NCI-H510A (cell line): ENCODE measurements at regions not wholly inside any gene's neighbourhood (a gene's known extent, or its start where the extent isn't known, plus 50 kb on each side); places are given as distances from the start of the nearest gene placed in this dataset.
"Not testable (repeated sequence)": the region's sequence is repeated elsewhere in the genome, so short reads cannot be mapped to it uniquely, and the experiment has no call there.

Experiments used
- DNase-seq: peaks from one replicate; lab custom pipeline; 2025; lab: John Stamatoyannopoulos, UW

DNA sequence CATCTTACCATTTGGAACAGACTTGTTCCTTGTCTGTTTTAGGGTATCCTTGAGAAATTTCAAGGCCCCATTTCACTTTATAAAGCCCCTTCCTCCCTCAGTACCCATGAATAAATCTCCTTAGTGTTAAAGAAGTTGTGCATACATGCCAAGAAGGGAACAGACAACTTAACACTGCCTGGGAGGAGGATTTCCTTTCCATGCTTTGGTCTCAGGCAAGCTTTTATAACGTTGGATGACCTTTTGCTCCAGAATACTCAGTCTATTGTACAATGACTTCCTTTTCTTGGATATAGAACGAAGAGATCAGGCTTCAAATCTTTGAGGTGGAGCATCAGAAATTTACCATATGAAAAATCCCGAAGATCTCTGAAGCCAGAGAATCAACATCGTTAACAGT is 551.4 kb downstream of the PRKD1 start:
- DNase-seq, result no peak

DNA sequence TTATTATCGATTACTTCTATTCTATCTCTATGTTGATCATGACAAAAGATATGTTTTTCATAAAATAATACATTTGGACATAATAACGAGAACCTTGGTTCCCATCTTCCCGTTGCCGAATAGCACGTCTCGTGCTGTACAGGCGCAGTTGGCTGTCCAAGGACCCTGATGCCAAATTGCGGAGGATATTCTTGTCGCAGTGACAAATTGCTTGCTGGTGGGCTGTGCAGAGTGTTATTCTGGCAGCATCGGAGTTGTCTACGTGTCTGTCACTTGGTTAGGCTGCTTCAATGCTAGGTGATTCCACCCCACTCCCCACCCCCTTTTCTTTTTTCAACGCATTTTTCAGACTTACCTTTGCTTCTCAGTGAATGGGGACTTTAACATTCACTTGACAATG is 546.8 kb downstream of the PRKD1 start:
- no peak for DNase-seq

DNA sequence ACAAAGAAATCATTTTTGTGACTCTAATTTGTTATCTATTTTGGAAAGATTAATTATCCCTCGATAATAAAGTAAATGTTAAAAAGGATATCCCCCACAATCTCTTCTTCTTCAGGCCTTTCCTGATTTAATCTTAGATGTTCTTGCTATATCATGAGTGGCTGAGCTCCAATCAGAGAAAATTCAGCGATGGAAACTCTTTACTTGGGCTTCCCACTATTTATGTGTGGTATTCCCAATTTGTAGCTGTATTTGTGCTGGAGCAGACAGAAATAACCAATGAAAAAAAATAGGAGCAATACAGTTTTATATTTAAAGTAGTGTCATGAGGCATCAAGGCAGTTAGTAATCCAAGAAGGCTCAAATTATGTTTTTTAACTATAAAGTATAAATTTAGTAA is 539.1 kb downstream of the PRKD1 start:
- DNase-seq, result no peak

DNA sequence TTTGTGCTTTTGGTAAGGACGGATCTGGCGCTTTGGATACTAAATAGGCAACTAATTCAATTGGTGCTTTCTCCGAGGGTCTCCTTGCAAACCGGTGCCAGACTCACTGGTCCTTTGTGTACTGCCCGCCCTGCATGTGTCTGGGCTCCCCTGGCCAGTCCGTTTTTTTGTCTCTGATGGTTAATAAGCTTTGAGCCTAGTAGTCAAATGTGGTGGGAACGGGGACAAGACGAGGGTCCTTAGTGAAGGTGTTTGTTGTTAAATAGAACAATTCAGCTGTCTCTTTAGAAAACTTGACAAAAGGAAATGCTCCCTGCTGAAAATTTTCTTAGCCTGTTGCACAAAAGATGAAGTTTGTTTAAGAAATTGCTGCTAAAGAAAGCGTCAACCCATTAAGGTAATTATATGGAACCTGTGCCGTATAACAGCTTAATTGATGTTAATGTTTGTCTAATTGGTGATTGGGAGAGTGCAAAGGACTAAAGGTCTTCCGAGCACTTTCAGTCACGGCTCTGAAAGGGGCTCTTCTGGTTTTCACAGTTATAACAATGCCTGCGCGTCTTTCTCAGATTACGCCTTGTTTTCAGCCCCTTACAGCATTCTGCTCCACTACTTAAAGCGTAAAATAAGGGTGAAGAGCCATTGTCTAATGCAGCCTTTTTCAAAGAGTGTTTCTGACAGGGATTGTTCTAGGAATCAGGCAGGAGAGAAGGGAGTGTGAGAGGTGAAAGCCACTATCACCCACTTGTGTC is 537.4 kb downstream of the PRKD1 start:
- no peak for DNase-seq

DNA sequence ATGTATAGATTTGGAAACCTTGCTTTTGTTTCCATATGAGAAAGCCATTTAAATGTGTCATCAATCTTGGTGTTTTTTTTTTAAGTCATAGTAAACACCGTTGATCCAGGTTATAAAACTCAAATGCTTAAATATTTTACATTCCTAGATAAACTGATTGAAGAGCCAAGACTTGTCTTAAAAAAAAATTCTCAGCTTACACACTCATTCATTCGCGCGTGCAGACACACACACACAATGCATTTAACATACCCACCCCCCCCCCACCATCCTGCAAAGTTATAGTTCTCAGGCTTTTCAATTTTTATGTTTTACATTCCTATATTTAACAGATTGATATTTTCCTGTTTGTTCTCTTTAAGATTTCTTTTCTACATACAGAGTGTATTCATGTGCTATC is 536.4 kb downstream of the PRKD1 start:
- no peak for DNase-seq

DNA sequence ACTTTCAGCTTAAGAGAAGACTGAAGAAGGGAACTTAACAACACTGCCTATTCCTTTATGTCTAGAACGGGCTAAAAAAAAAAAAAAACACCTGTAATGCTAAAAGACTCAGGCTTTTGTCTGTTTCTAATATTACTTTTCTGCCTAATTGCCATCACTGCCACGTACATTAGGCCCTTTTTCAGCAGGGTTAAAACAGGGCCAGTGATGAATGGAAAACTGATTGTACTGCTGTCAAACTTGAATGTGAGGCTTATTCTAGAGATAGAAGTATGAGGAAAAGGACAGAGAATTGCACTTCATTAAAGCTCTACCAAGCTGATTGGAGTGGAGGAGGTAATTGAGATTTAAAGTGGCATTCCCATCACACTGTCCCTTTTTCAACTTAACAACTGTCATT is 535.8 kb downstream of the PRKD1 start:
- DNase-seq, result no peak

DNA sequence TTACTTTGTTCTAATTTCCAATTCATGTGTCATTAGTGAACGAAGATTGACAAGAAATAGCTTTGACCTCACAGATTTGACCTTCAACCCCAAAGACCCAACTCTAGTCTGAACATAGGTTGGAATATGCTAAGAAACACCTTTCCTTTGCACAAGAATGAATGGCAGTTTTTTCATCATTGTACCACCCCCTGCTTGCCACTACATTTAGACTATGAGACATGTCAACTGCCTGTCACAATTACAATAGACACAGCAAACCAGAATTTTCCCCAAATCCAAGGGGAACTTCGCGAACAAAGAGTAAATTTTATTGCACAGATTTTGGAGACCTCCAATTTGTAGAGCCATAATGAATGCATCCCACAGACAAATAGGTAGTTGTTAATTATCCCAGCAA is 535.4 kb downstream of the PRKD1 start:
- no peak for DNase-seq

DNA sequence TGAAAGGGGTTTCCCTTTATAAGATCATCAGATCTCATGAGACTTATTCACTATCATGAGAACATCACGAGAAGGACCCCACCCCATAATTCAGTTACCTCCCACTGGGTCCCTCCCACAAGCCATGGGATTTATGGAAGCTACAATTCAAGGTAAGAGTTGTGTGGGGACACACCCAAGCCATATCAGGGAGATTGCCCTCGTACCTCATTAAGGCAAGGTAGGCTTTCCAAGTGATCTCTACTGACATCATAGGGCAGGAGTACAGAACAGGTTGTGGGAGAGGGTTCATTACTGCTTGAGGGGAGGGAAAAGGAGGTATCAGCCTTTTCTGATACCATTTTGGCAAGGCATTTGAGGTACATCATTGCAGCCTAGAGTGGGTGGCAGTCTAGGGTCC is 524.6 kb downstream of the PRKD1 start:
- DNase-seq, result no peak

DNA sequence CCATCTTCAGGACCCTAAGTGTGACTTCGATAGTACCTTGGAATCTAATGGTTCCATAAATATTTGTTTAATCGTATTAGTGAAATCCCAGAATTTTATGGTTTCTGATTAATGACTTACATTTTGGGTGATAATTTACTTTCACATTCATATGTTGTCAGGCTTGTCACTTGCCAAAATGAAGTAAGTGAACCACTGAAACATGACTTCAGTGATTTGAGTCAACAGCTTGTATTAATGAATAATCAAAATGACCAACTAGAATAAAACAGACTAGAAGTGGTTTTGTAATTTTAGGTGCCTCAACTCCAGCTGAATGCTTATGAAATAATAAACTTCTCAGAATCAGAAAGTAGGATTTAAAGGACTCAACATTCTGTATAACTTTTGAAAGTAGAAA is 517.1 kb downstream of the PRKD1 start:
- DNase-seq, result no peak

DNA sequence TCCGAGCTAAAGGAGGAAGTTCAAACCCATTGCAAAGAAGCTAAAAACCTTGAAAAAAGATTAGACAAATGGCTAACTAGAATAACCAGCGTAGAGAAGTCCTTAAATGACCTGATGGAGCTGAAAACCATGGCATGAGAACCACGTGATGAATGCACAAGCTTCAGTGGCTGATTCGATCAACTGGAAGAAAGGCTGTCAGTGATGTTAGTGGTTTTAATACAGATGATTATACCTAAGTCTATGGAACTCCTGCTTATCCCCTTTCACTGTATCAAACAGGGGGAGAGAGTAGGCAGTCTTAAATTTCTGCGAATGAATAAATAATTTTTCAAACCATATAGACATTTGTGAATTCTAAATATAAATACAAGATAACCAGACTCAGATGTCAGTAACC is 512.7 kb downstream of the PRKD1 start:
- not testable (repeated sequence) for DNase-seq

DNA sequence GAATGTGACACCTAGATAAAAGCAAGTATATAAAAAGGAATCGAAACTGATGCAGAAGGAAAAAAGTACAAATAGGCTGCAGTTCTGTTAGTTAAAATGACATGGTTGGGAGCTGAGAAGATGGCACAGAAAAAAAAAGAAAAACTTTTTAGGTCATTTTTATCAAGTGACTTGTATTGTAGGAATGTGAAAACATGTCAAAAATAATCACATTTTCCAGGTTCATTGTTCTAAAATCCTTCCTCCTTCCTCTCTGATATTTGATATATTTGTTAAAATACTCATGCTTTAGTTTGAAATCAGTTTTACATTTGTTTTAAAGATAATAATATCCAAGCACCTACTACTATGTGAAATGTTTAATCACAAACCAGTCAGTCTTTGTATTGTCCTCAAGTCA is 507.9 kb downstream of the PRKD1 start:
- DNase-seq, result no peak

DNA sequence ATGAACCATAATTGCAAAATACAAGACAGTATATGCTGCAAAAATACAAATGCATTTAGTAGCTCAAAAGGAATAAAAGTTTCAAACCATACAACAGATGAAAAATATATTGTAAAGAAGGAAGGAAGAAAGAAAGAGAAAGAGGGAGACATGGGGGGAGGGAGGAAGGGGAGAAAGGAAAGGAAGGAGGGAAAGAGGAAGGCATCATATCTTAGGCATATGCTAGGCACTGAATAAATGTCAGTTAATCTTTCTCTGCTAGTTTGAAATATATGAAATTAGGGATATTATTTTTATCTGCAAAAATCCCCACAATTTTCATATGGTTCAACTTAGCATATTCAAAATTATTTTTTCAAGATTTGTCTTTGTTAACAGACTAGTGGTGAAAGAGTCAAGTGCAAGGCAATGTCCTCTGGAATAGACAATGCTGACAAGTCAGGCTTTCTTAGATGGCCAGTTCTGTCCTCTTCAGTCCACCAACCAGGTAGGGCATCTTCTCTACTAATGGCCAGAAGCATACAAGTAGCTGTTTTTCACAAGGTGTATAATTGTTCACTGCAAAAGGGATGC is 506.4 kb downstream of the PRKD1 start:
- DNase-seq, result no peak

DNA sequence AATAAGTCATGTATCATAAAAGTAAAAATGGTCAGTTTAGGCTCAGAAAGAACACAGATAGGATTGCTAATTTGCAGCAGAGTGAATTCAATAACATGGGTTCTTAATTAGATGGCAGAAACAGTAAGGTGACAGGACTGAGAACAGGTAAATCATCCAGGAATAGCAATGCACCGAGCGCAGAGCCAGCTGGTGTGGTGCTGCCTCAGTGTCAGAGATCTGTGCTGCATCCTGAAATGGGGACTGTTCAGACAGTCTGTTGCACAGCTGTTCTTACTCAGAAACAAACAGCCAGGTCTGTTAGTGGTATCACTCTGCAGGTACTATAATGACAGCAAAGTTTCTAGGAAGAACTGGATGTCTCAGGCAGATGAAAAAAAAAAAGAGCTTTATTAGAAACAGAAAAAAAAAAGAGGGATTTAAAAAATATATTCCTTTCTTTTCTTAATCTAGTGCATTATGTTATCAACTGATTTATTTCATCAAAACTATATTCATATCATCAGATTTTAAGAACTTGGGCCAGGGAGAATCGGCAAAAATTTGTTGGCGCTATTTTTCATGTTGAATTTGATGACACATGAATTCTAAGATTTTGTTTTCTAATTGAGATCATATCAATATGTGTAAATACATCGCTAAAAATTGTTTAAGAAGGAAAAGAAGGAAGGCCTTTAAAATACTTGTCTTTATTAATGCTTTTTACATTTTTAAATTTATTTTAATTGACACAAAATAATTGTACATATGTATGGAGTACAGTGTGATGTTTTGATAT is 501.8 kb downstream of the PRKD1 start:
- DNase-seq, result no peak

DNA sequence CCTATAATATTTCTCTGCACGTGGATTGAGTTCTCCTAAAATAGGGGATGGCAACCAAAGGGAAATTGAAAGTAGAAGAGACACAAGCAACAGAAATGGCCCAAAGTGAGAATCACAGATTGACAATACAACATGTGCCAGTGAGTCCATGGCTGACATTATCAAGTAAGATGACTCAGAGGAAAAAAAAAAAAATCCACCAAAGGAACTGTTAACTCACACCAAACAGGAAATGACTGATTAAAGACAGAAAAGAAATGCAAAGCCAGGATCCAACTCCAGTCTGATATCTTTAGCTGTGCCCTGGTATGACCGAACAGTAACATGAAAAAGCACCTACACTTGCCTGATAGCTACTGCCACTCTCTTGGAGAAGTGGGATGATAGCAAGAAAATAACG is 485.0 kb downstream of the PRKD1 start:
- no peak for DNase-seq

DNA sequence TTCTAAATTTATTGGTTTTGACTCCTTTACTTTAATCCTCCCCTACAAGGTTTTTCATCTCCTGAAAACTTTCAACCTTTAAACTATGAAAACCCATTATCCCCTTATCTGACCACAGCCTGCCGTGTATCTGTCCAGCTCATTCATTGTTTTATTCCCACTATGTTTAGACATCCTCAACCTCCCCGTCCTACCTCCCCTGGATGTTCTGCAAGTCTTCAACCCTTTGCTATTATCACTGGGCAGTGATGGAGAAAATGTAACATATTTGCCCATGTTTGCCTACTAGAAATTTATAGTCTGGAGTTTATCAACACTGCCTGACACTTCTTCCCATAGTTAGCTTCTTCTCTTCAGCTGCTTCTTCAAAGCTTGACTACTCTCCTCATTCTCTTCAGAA is 483.4 kb downstream of the PRKD1 start:
- DNase-seq, result no peak

DNA sequence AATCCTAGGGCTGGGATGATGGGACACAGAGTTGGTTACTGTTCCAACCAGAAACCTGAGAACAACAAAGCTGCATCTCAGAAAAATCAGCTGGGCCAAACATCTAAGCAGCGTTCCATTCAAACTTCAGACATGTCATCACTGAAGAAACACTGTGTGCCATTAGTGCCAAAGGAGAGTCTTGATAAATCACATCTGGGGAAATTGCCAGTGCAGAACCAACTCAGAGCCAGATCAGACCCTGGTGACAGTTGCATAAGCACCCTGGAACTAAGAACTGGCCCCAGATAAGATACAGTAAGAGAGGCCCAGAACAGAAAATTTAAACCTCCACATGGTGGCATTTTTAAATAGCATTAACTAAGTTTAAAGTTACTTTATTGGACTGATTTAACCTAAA is 482.8 kb downstream of the PRKD1 start:
- DNase-seq, result no peak

DNA sequence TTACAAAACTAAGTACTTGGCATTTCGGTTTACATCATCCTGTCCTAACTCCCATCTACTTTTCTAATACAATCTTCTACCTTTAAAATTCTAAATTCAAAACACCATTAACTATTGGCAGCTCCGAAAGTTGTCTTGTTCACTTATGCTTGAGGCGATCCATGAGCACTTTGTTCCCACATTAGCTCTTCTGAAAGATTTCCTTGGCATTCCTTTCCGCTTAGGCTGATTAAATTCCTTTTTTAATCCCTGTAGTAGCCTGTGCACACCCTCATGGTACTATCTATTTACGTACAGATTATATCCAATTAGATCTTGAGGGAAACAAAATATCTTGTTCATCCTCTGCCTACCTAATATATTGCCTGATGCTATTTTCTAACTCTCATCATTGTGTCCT is 480.7 kb downstream of the PRKD1 start:
- no peak for DNase-seq

DNA sequence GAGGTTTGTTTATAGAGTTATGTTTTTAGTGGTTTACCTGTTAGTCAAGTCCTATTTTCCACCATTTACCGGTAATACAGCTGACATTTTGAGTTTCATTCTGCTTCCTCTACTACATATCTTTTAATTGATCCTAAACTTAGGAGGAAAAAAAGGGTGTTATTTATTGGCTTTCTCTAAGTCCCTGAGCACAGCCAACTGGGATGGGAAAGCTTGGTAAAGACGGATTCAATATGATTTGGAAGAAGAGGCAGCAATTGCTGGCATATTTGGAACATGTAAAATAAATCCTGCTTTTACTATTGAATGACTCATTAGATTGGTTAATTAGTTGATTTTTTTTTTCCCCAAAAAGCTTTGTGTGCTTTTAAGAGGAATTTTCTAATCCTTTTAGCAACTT is 475.7 kb downstream of the PRKD1 start:
- DNase-seq, result no peak

DNA sequence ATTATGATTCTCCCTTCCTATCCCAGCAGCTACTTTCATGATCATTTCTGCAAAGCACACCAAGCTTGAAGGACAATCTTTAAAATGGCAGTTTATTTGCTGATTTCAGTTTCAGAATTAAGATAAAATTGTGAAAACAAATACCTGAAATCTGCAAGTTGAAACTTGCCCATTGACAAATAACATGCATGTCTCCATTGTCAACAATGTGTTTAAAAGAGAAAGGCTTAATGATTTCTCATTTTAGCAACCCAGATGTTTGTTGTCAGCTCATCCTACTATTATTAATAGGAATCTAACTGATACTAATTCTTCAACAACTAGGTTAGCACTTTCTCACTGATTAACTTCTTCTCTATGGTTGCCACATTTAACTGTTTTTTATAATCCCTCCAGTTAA is 474.6 kb downstream of the PRKD1 start:
- DNase-seq, result no peak

DNA sequence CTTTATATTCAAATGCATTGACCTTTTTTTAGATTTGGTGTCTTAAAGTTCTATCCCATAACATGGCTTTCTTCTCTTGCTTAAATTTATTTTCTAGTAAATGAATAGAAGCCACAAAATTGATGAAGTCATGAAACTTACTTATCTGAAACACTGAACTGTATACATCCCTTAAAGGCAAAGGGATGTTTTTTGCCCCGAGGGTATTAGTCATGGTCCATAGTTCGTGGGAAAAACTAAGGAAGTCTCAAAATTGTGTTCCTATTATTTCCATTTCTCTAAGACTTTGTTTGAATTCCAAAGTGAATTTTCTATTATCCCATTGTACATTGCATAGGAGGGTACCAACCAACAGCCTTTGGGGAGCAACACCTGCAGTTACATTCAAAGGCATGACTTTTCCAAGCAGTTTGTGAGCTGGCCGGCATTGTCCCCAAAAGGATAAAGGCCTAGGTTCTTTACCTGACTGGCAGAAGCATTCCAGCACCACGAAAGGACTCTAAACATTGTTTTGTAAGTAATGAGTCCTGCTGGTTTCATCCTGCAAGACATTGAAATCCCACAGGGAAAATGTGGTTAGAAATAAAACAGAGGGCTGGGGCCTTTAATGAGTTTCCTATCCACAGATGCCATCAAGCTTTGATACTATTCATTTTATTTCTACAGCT is 473.5 kb downstream of the PRKD1 start:
- DNase-seq, result no peak

DNA sequence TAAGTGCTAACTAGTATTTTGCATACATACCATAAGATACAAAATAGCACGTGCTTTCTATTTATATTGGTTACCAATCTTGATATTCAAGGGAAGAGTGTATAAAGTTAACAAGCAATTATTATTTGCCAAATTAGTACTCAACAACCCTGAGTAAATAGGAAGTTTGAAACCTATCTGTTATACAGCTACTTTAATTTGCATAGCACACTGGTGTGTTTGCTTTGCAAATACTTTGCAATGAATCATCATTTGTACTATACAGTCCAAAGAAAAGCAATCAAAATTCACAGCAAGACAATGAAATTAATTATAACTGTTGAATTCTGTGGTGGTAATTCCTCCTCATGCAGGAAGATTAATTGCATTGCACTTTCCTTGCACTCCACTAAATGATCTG is 469.1 kb downstream of the PRKD1 start:
- DNase-seq, result no peak

DNA sequence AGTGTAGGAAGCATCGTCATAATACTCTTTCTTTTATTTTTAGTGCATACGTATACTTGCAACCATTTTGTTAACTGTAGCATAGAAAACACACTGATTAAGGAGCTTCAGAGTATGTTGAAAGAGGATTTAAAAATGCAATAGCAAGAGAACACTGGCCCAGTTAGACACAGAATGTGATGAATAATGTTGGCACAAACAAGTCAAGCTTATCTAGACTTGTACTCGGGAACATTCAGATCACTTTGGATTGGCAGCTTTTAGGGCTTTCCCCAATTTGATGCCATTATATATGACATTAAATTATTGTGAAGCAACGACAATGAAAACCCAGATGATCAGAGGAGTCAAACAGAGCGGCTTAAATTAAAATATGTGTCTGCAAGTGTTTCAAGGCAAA is 468.1 kb downstream of the PRKD1 start:
- no peak for DNase-seq

DNA sequence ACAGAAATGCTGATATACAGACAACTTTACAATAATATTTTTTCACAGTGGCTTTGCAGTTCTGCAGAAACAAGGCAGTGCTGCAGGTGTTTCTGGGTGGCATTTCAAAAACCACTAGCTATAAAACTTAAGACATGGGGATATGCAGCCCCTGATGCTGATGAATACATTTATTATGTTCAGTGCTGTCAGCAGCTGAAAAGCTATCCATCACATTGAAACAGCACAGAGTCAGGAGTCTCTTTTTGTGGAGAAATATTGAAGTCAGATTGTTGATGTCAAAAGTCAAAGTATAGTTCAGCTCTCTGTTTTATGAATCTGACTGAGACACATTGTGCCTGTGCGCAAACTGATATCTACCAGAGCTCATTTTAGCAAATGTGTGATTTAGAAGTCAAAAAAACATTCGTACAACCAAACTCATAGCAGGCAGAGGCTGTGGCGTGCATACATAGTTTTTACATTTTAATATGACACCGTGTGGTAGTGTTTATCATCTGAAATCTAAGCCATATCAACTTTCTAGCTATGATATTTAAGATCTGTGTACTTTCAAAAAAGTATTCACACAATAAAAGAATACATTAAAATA is 467.6 kb downstream of the PRKD1 start:
- DNase-seq, result no peak
